ENCODE measurements at regions not wholly inside any gene's neighbourhood (a gene's known extent, or its start where the extent isn't known, plus 50 kb on each side); places are given as distances from the start of the nearest gene placed in this dataset.

DNA sequence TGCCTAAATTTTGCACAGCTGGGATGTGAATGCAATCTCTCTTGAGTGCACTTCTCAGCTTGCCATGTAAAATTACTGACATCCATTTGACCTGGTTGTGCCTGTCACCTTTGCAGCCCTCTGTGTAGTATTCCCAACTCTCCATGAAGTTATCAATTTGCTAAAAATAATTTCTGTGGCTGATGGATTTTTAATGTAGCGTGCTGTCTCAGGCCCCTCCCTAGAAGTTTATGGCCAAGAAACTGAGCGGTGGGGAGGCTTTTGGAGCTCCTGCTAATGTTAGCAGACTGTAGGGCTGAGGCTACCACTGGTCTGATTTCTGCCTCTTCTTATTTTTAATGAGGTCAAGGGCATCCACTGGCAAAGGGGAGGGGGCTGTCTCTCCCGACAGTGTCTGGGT lies 577.0 kb upstream of the DPP6 start:
- H3K4me2 ChIP-seq (ENCODE audit: insufficient read depth, low read length, poor library complexity, severe bottlenecking) = no peak overlapping the region
- H2AFZ ChIP-seq (ENCODE audit: low read length) = no peak overlapping the region
- no peak overlapping the region for H3K23ac ChIP-seq (ENCODE audit: low read depth, low read length, poor library complexity)
- no peaks in the 10 kb centered on the region for H3K36me3 ChIP-seq (replicated peaks in 1 of 2; ENCODE audit: control insufficient read depth in 2 of 2, insufficient read depth in 2 of 2, low read length in 2 of 2)
- H3K4me1 ChIP-seq (ENCODE audit: control insufficient read depth in 2 of 2, insufficient read depth in 1 of 2, low read depth in 1 of 2, low read length in 2 of 2) = peaks cover 0 to 8% of the 10 kb centered on the region in 2 donors
- no peak overlapping the region for H3K4ac ChIP-seq (ENCODE audit: low read length)
- H4K91ac ChIP-seq (ENCODE audit: low read depth, low read length, poor library complexity) = no peak overlapping the region
- no peak overlapping the region for H2BK12ac ChIP-seq (ENCODE audit: low read length)
- H2BK15ac ChIP-seq (ENCODE audit: low read length) = no peak overlapping the region
- no peak overlapping the region for H3K4me3 ChIP-seq (ENCODE audit: low read length in 2 of 2)
- H2BK5ac ChIP-seq (ENCODE audit: low read length) = no peak overlapping the region
- no peak overlapping the region for H3K18ac ChIP-seq (ENCODE audit: low read length)
- no peak for DNase-seq (ENCODE audit: low spot score)
- H3K79me1 ChIP-seq (ENCODE audit: low read depth, low read length) = no peaks in the 10 kb centered on the region
- no peak overlapping the region for H2AK5ac ChIP-seq (ENCODE audit: low read depth, low read length)
- H3K9me3 ChIP-seq (replicated peaks in 1 of 2; ENCODE audit: control insufficient read depth in 2 of 2, insufficient read depth in 1 of 2, low read depth in 1 of 2, low read length in 2 of 2) = no peaks in the 10 kb centered on the region
- H4K8ac ChIP-seq (ENCODE audit: low read depth, low read length) = no peak overlapping the region
- H3K27ac ChIP-seq (replicated peaks; ENCODE audit: low read length) = no peak overlapping the region
- H3K27me3 ChIP-seq (ENCODE audit: control insufficient read depth in 3 of 3, insufficient read depth in 3 of 3, low read depth in 1 of 3, low read length in 3 of 3) = no peaks in the 10 kb centered on the region
- no peak overlapping the region for H3K9ac ChIP-seq (ENCODE audit: low read depth, low read length, poor library complexity)
- WGBS, 2 donors (ENCODE audit: extremely low coverage in 2 of 2, insufficient read length in 2 of 2, insufficient replicate concordance in 1 of 2) = no CpG with 5 or more reads among the region's 3 CpGs
- H3K14ac ChIP-seq (ENCODE audit: low read length) = no peak overlapping the region
- no peak overlapping the region for H2BK120ac ChIP-seq (ENCODE audit: low read depth, low read length)

DNA sequence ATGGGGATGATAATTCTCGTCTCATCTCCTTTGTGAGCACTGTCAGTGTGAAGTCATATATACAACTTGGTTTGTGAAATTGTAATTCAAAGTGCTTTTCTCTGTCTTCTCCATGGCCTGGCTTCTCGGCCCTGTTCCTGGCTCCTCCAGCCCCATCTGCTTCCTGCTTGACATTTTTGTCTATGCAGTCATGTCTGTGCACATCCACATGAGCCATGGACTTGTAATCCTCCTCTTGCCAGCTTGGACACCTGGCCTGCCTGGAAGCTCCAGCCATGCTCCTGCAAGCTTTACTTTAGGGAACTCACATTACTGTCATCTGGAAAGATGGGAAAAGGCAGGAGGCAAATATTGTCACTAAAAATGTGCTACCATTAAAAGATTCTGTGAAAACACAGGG lies 576.0 kb upstream of the DPP6 start:
- Histone ChIP-seq H2AK5ac (ENCODE audit: low read depth, low read length) (no peak overlapping the region), H2BK120ac (ENCODE audit: low read depth, low read length) (no peak overlapping the region), H4K8ac (ENCODE audit: low read depth, low read length) (no peak overlapping the region), H3K4me3 (ENCODE audit: low read length in 2 of 2) (no peak overlapping the region), H3K4me1 (ENCODE audit: control insufficient read depth in 2 of 2, insufficient read depth in 1 of 2, low read depth in 1 of 2, low read length in 2 of 2) (peaks cover 0 to 8% of the 10 kb centered on the region in 2 donors), H3K79me1 (ENCODE audit: low read depth, low read length) (no peaks in the 10 kb centered on the region), H3K9me3 (replicated peaks in 1 of 2; ENCODE audit: control insufficient read depth in 2 of 2, insufficient read depth in 1 of 2, low read depth in 1 of 2, low read length in 2 of 2) (no peaks in the 10 kb centered on the region), H2BK5ac (ENCODE audit: low read length) (no peak overlapping the region), H2AFZ (ENCODE audit: low read length) (no peak overlapping the region), H3K14ac (ENCODE audit: low read length) (no peak overlapping the region), H3K9ac (ENCODE audit: low read depth, low read length, poor library complexity) (no peak overlapping the region), H3K36me3 (replicated peaks in 1 of 2; ENCODE audit: control insufficient read depth in 2 of 2, insufficient read depth in 2 of 2, low read length in 2 of 2) (no peaks in the 10 kb centered on the region), H3K18ac (ENCODE audit: low read length) (no peak overlapping the region), H3K4me2 (ENCODE audit: insufficient read depth, low read length, poor library complexity, severe bottlenecking) (no peak overlapping the region), H4K91ac (ENCODE audit: low read depth, low read length, poor library complexity) (no peak overlapping the region), H2BK12ac (ENCODE audit: low read length) (no peak overlapping the region), H3K27ac (replicated peaks; ENCODE audit: low read length) (no peak overlapping the region), H3K4ac (ENCODE audit: low read length) (no peak overlapping the region), H2BK15ac (ENCODE audit: low read length) (no peak overlapping the region), H3K27me3 (ENCODE audit: control insufficient read depth in 3 of 3, insufficient read depth in 3 of 3, low read depth in 1 of 3, low read length in 3 of 3) (no peaks in the 10 kb centered on the region), H3K23ac (ENCODE audit: low read depth, low read length, poor library complexity) (no peak overlapping the region)
- DNase-seq (ENCODE audit: low spot score) = no peak
- WGBS, 2 donors (ENCODE audit: extremely low coverage in 2 of 2, insufficient read length in 2 of 2, insufficient replicate concordance in 1 of 2) = no CpG with 5 or more reads among the region's 2 CpGs

DNA sequence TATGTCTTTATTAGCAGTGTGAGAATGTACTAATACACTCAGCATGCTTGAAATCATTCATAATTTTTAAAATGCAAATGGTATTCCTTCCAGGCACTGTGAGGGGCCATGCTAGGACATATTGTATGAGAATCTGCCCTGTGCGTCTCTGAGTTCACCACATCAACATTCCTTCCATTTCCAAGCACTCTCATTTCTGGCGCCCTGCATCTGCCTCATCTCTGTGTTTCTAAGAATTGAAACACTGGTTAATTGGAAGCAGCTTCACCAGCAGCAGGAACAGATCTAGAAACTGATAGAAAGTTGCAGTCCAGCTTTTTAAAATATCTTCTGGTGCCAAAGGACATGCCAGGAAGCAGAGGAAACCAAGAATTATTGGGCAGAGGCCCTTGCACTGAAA lies 555.9 kb upstream of the DPP6 start:
- Histone ChIP-seq H3K79me1 (ENCODE audit: low read depth, low read length) (no peaks in the 10 kb centered on the region), H3K4me1 (ENCODE audit: control insufficient read depth in 2 of 2, insufficient read depth in 1 of 2, low read depth in 1 of 2, low read length in 2 of 2) (no peaks in the 10 kb centered on the region), H3K14ac (ENCODE audit: low read length) (no peak overlapping the region), H3K9me3 (replicated peaks in 1 of 2; ENCODE audit: control insufficient read depth in 2 of 2, insufficient read depth in 1 of 2, low read depth in 1 of 2, low read length in 2 of 2) (peaks cover 0 to 1% of the 10 kb centered on the region in 2 donors), H3K23ac (ENCODE audit: low read depth, low read length, poor library complexity) (no peak overlapping the region), H4K8ac (ENCODE audit: low read depth, low read length) (no peak overlapping the region), H3K36me3 (replicated peaks in 1 of 2; ENCODE audit: control insufficient read depth in 2 of 2, insufficient read depth in 2 of 2, low read length in 2 of 2) (no peaks in the 10 kb centered on the region), H2AFZ (ENCODE audit: low read length) (no peak overlapping the region), H3K27ac (replicated peaks; ENCODE audit: low read length) (no peak overlapping the region), H2AK5ac (ENCODE audit: low read depth, low read length) (no peak overlapping the region), H2BK5ac (ENCODE audit: low read length) (no peak overlapping the region), H3K18ac (ENCODE audit: low read length) (no peak overlapping the region), H3K4ac (ENCODE audit: low read length) (no peak overlapping the region), H3K4me3 (ENCODE audit: low read length in 2 of 2) (no peak overlapping the region), H2BK15ac (ENCODE audit: low read length) (no peak overlapping the region), H2BK12ac (ENCODE audit: low read length) (no peak overlapping the region), H3K4me2 (ENCODE audit: insufficient read depth, low read length, poor library complexity, severe bottlenecking) (no peak overlapping the region), H2BK120ac (ENCODE audit: low read depth, low read length) (no peak overlapping the region), H4K91ac (ENCODE audit: low read depth, low read length, poor library complexity) (no peak overlapping the region), H3K27me3 (ENCODE audit: control insufficient read depth in 3 of 3, insufficient read depth in 3 of 3, low read depth in 1 of 3, low read length in 3 of 3) (no peaks in the 10 kb centered on the region), H3K9ac (ENCODE audit: low read depth, low read length, poor library complexity) (no peak overlapping the region)
- WGBS, 2 donors (ENCODE audit: extremely low coverage in 2 of 2, insufficient read length in 2 of 2, insufficient replicate concordance in 1 of 2) = no CpG with 5 or more reads among the region's 2 CpGs
- no peak for DNase-seq (ENCODE audit: low spot score)

DNA sequence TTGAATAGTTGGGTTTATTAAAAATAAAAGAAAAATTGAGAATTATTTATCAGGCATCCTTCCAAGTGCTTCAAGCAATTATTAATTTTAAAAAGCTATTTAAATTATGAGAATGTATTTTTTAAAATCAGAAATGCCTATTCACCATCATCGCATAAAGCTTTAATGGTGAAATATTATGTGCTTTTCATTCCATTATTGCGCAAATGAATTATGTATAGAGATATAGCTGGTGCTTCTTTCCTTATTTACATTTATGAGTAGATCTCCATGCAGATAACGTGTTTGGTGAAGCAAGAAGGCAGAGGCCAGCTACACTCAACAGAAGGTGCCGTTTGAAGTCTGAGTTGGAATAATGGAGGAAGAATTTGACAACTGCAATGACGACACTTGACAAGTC lies 549.1 kb upstream of the DPP6 start:
- H4K91ac ChIP-seq (ENCODE audit: low read depth, low read length, poor library complexity) = no peak overlapping the region
- H4K8ac ChIP-seq (ENCODE audit: low read depth, low read length) = no peak overlapping the region
- H2AK5ac ChIP-seq (ENCODE audit: low read depth, low read length) = no peak overlapping the region
- H3K4ac ChIP-seq (ENCODE audit: low read length) = no peak overlapping the region
- no peak overlapping the region for H3K14ac ChIP-seq (ENCODE audit: low read length)
- no peak overlapping the region for H2AFZ ChIP-seq (ENCODE audit: low read length)
- no peaks in the 10 kb centered on the region for H3K79me1 ChIP-seq (ENCODE audit: low read depth, low read length)
- H3K9me3 ChIP-seq (replicated peaks in 1 of 2; ENCODE audit: control insufficient read depth in 2 of 2, insufficient read depth in 1 of 2, low read depth in 1 of 2, low read length in 2 of 2) = no peaks in the 10 kb centered on the region
- H3K27ac ChIP-seq (replicated peaks; ENCODE audit: low read length) = no peak overlapping the region
- WGBS, 2 donors (ENCODE audit: extremely low coverage in 2 of 2, insufficient read length in 2 of 2, insufficient replicate concordance in 1 of 2) = no CpG with 5 or more reads among the region's 5 CpGs
- H3K18ac ChIP-seq (ENCODE audit: low read length) = no peak overlapping the region
- no peak overlapping the region for H3K4me2 ChIP-seq (ENCODE audit: insufficient read depth, low read length, poor library complexity, severe bottlenecking)
- H2BK120ac ChIP-seq (ENCODE audit: low read depth, low read length) = no peak overlapping the region
- no peak overlapping the region for H3K23ac ChIP-seq (ENCODE audit: low read depth, low read length, poor library complexity)
- H2BK5ac ChIP-seq (ENCODE audit: low read length) = no peak overlapping the region
- H3K4me1 ChIP-seq (ENCODE audit: control insufficient read depth in 2 of 2, insufficient read depth in 1 of 2, low read depth in 1 of 2, low read length in 2 of 2) = no peaks in the 10 kb centered on the region
- no peak overlapping the region for H2BK15ac ChIP-seq (ENCODE audit: low read length)
- H3K27me3 ChIP-seq (ENCODE audit: control insufficient read depth in 3 of 3, insufficient read depth in 3 of 3, low read depth in 1 of 3, low read length in 3 of 3) = no peaks in the 10 kb centered on the region
- no peak for DNase-seq (ENCODE audit: low spot score)
- no peak overlapping the region for H2BK12ac ChIP-seq (ENCODE audit: low read length)
- no peaks in the 10 kb centered on the region for H3K36me3 ChIP-seq (replicated peaks in 1 of 2; ENCODE audit: control insufficient read depth in 2 of 2, insufficient read depth in 2 of 2, low read length in 2 of 2)
- H3K4me3 ChIP-seq (ENCODE audit: low read length in 2 of 2) = no peak overlapping the region
- no peak overlapping the region for H3K9ac ChIP-seq (ENCODE audit: low read depth, low read length, poor library complexity)

Data from neuronal stem cell (in vitro differentiated cells).